Thoracic aorta (tissue), 2 donors: ENCODE measurements at regions not wholly inside any gene's neighbourhood (a gene's known extent, or its start where the extent isn't known, plus 50 kb on each side); places are given as distances from the start of the nearest gene placed in this dataset.

Experiments used
- ATAC-seq: fragments of 150-250 bp; one replicate; pipeline ENCODE4 v1.8.0; 2017; ENCODE audit warnings: low read depth; ENCODE audit not compliant: insufficient number of reproducible peaks, low FRiP score
- DNase-seq: peaks from one replicate; pipeline ENCODE4 v3.0.0-alpha.2; 2020; ENCODE audit warnings: low spot score
- H3K27ac ChIP-seq, 2 donors: fragments of 200-600 bp; sonication (generic); 1 replicate in 1 of 2; 2 replicates in 1 of 2; pipeline ENCODE4 v1.5.1; 2016; ENCODE audit warnings: mild to moderate bottlenecking in 2 of 2, moderate library complexity in 2 of 2
- H3K27me3 ChIP-seq: fragments of 200-600 bp; sonication (generic); replicated peaks from 2 replicates; pipeline ENCODE4 v1.6.0; 2016; ENCODE audit warnings: mild to moderate bottlenecking; ENCODE audit not compliant: insufficient read depth
- H3K36me3 ChIP-seq: fragments of 200-600 bp; sonication (generic); one replicate; pipeline ENCODE4 v1.5.1; 2016
- H3K4me1 ChIP-seq, 2 donors: fragments of 200-600 bp; sonication (generic); 1 replicate in 1 of 2; 2 replicates in 1 of 2; pipeline versions ENCODE4 v1.5.1 to v1.6.0; 2016; ENCODE audit warnings: low read depth in 2 of 2, mild to moderate bottlenecking in 1 of 2; ENCODE audit not compliant: control insufficient read depth in 1 of 2
- H3K4me3 ChIP-seq: fragments of 200-600 bp; sonication (generic); 2 replicates; pipeline ENCODE4 v1.5.1; 2016; ENCODE audit warnings: mild to moderate bottlenecking
- H3K9me3 ChIP-seq: fragments of 200-600 bp; sonication (generic); 2 replicates; pipeline ENCODE4 v1.5.1; 2016
- TF ChIP-seq, protein P1 (sequence below): fragments of 200-600 bp; sonication (generic); IDR thresholded peaks from one replicate; pipeline ENCODE4 v1.5.1; 2019; ENCODE audit warnings: antibody characterized with exemption

DNA sequence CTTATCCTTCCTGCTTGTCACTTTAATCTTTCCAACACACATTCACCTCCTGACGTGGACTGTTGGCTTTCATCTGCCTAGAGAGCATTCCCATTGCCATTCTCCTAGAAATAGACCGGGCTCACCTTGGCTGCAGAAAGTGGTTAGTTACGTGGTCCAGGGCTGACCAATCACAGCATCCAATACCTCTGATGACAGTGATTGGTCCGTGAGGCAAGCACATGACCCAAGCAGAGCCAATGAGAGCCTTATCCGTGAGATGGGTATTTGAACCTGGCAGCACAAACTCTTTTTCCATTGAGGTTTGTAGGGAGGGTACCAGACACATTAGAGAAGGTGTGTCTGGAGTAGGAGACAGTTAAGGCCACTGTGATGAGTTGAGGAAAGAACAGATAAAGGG lies 85.8 kb downstream of the MIAT start:
- Histone ChIP-seq H3K4me1 (no peaks in the 10 kb centered on the region), H3K9me3 (no peaks in the 10 kb centered on the region), H3K36me3 (no peaks in the 10 kb centered on the region), H3K27me3 (no peaks in the 10 kb centered on the region), H3K4me3 (no peak overlapping the region), H3K27ac (no peak overlapping the region)
- no peak for ATAC-seq
- TF ChIP-seq, protein P1, sequence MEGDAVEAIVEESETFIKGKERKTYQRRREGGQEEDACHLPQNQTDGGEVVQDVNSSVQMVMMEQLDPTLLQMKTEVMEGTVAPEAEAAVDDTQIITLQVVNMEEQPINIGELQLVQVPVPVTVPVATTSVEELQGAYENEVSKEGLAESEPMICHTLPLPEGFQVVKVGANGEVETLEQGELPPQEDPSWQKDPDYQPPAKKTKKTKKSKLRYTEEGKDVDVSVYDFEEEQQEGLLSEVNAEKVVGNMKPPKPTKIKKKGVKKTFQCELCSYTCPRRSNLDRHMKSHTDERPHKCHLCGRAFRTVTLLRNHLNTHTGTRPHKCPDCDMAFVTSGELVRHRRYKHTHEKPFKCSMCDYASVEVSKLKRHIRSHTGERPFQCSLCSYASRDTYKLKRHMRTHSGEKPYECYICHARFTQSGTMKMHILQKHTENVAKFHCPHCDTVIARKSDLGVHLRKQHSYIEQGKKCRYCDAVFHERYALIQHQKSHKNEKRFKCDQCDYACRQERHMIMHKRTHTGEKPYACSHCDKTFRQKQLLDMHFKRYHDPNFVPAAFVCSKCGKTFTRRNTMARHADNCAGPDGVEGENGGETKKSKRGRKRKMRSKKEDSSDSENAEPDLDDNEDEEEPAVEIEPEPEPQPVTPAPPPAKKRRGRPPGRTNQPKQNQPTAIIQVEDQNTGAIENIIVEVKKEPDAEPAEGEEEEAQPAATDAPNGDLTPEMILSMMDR, result no peak
- no peak for DNase-seq

DNA sequence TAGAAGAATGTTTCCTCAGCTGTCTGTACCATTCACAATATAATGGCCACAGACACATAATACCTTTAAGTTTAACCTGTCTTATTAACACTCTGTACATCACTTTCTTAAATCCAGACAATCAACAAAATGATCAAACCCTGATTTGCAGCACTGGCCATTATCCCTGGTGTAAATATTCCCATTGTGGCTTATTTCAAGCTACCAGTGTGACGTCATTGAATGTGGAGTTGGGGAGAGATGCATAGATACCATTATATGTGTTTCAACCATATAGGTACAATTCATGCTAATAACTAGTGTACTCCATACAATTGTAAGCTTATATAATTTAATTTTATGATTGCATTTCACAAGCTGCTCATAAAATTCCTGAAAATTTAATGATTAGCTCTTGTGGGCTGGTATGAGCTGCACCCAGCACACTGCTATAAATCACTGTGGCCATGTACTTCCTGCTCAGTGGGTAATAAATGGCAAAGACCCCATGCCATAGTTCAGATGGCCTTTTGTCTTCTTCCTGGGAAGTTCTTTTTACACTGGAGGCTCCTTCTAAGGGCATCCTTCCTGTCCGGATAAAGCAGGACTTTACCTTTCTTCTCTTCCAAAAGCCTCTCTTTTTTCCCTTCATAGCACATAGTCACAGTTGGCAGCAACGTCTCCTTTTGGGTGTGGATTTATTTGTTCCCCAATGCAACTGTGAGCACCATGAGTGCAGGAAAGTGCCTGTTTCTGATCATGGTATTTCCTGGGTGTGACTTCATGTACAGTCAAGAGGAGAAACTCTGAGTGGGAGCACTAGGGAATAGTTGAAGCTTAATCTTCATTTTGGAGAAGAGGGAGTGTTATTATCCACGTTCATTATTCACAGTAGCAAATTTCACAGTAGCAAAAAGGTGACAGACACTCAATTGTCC lies 87.8 kb downstream of the MIAT start:
- no peaks in the 10 kb centered on the region for H3K4me1 ChIP-seq
- H3K4me3 ChIP-seq, result no peak overlapping the region
- no peak for ATAC-seq
- H3K27me3 ChIP-seq, result no peaks in the 10 kb centered on the region
- H3K9me3 ChIP-seq, result no peaks in the 10 kb centered on the region
- DNase-seq, result no peak
- no peaks in the 10 kb centered on the region for H3K36me3 ChIP-seq
- TF ChIP-seq, protein P1, result no peak
- H3K27ac ChIP-seq, result no peak overlapping the region

DNA sequence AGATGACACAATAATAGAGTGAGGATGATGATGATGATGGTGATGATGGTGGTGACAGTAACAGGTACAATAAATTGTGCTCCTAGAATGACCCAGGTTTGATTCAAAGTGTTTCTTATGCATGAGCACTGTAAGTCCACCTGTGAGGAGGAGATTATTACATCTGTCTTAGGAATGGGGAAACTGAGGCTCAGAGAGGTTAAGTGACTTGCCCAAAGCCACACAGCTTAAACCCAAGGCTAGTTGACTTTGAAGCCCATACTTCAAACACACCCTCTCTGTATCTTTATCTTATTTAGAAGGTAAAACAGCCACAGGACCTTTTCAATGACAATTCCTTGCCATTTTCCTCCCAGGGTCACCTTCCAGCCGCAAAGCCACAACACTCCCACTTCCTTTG lies 88.9 kb downstream of the MIAT start:
- ATAC-seq (no peak), DNase-seq (no peak)
- Histone ChIP-seq H3K27me3 (no peaks in the 10 kb centered on the region), H3K27ac (no peak overlapping the region), H3K4me1 (no peaks in the 10 kb centered on the region), H3K9me3 (no peaks in the 10 kb centered on the region), H3K36me3 (no peaks in the 10 kb centered on the region), H3K4me3 (no peak overlapping the region)
- TF ChIP-seq, protein P1, result no peak

DNA sequence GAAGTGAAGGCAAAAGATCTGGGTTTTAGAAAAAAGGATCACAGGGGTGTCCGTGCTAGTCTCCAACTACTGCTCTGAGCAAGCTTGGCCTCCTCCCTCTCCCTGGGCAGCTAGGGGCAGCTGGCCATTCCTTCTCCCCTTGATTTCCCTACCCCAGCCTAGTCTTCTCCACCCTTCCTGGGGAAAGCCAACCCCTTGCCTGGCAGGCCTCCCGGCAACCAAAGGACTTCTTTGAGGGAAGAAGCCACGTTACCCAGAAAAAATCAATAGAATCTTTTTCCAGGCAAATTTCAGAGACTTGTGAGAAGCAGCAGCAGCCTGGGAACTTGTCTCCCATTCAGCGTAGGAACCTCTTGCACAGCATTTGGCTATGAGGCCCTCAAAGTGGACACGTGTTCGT lies 91.5 kb downstream of the MIAT start:
- Histone ChIP-seq H3K9me3 (no peaks in the 10 kb centered on the region), H3K27ac (no peak overlapping the region), H3K36me3 (no peaks in the 10 kb centered on the region), H3K4me3 (no peak overlapping the region), H3K27me3 (no peaks in the 10 kb centered on the region), H3K4me1 (no peaks in the 10 kb centered on the region)
- ATAC-seq (no peak), DNase-seq (no peak)
- TF ChIP-seq, protein P1, result no peak

DNA sequence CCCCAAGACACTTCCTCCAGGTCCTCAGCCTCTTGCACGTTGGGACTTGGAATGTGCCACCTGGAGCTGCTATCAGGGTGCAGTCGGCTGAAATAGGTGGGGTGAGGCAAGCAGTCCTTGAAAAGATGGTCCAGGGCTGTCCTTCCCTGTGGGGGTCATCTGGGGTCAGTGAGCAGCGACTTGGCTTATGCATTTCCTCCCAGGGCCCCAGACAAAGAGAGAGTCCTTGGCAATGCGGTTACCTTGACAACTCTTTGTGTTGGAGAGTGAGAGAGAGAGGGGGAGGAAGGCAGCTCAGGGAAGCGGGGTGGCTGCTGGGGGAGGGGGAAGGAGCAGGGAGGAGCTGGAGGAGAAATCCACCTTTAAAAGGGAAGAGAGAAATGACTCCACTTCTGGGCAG lies 93.8 kb downstream of the MIAT start:
- DNase-seq (no peak), ATAC-seq (no peak)
- Histone ChIP-seq H3K27me3 (no peaks in the 10 kb centered on the region), H3K9me3 (no peaks in the 10 kb centered on the region), H3K36me3 (no peaks in the 10 kb centered on the region), H3K27ac (no peak overlapping the region), H3K4me3 (no peak overlapping the region), H3K4me1 (no peaks in the 10 kb centered on the region)
- TF ChIP-seq, protein P1, result no peak
